ENCODE measurements at regions not wholly inside any gene's neighbourhood (a gene's known extent, or its start where the extent isn't known, plus 50 kb on each side); places are given as distances from the start of the nearest gene placed in this dataset.

- TF ChIP-seq CTCF (IDR thresholded peaks at IDR 0.05; ENCODE audit: low read length): no peak
- TF ChIP-seq EZH2phosphoT487 (IDR thresholded peaks at IDR 0.05; ENCODE audit: low read length): no peak
Observed at GRCh38 chr6:163941624-163941976, 527.1 kb downstream of the QKI start.

Measured in MM.1S (cell line).